ENCODE measurements at regions not wholly inside any gene's neighbourhood (a gene's known extent, or its start where the extent isn't known, plus 50 kb on each side); places are given as distances from the start of the nearest gene placed in this dataset.

GRCh38 chr2:176443946-176444345 is 174.7 kb downstream of the MTX2 start:
- TF ChIP-seq CTCF (conservative IDR thresholded peaks at IDR 0.05; ENCODE audit: low read depth, low read length) = no peak
- TF ChIP-seq EZH2 (IDR thresholded peaks at IDR 0.05; ENCODE audit: borderline replicate concordance, low read depth, low read length, poor library complexity, severe bottlenecking) = no peak
